HepG2 (cell line): ENCODE measurements at regions not wholly inside any gene's neighbourhood (a gene's known extent, or its start where the extent isn't known, plus 50 kb on each side); places are given as distances from the start of the nearest gene placed in this dataset.

ENCODE experiments used
- CBFB ChIP-seq: sonication (generic); formaldehyde crosslinking; IDR thresholded peaks from 2 replicates; pipeline ENCODE4 v1.4.0; 2020; ENCODE audit warnings: missing genetic modification reagents
- CHD2 ChIP-seq: IDR thresholded peaks from 2 replicates; pipeline ENCODE4 v1.6.1; 2011; ENCODE audit warnings: low read depth, low read length, improper control_type of control experiment
- JUND ChIP-seq: sonication (generic); formaldehyde crosslinking; IDR thresholded peaks from 2 replicates; pipeline ENCODE4 v1.8.0; 2022; ENCODE audit warnings: mild to moderate bottlenecking, missing genetic modification reagents
- NR2F2 ChIP-seq: IDR thresholded peaks from 2 replicates; pipeline ENCODE4 v1.6.1; 2012; ENCODE audit warnings: low read depth, inconsistent platforms, borderline replicate concordance
- POLR2AphosphoS5 ChIP-seq: IDR thresholded peaks from 2 replicates; pipeline ENCODE4 v1.6.1; 2012; ENCODE audit warnings: low read depth, low read length
- RFX1 ChIP-seq: fragments of 450-650 bp; IDR thresholded peaks from 2 replicates; pipeline ENCODE4 v1.6.1; 2017
- SMC3 ChIP-seq: IDR thresholded peaks from 2 replicates; pipeline ENCODE4 v1.6.1; 2011; ENCODE audit warnings: low read length, improper control_type of control experiment
- SNRNP70 ChIP-seq: fragments of 200-400 bp; formaldehyde crosslinking; IDR thresholded peaks from 2 replicates; pipeline ENCODE4 v1.6.1; 2017; ENCODE audit warnings: mild to moderate bottlenecking, low read depth, low read length, moderate library complexity
- TCF7L2 ChIP-seq: IDR thresholded peaks from 2 replicates; pipeline ENCODE4 v1.6.1; 2011; ENCODE audit warnings: mild to moderate bottlenecking, low read depth, low read length, moderate library complexity
- TP53 ChIP-seq: sonication (generic); formaldehyde crosslinking; conservative IDR thresholded peaks from 2 replicates; pipeline ENCODE4 v1.4.0; 2020; ENCODE audit warnings: missing genetic modification reagents
- YY1 ChIP-seq: IDR thresholded peaks from 2 replicates; pipeline ENCODE4 v1.6.1; 2011; ENCODE audit warnings: low read length, low read depth, moderate library complexity, mild to moderate bottlenecking; ENCODE audit not compliant: insufficient read depth, insufficient replicate concordance
- ZSCAN20 ChIP-seq: sonication (generic); formaldehyde crosslinking; IDR thresholded peaks from 2 replicates; pipeline ENCODE4 v1.4.0; 2020; ENCODE audit warnings: missing genetic modification reagents, mild to moderate bottlenecking, borderline replicate concordance

GRCh38 chr7:26944501-26945358, 80.3 kb upstream of the SKAP2 start:
- no peak for TF ChIP-seq RFX1
- no peak for TF ChIP-seq ZSCAN20 (CRISPR knock-in tag)
- TF ChIP-seq SMC3, result no peak
- no peak for TF ChIP-seq TCF7L2
- no peak for TF ChIP-seq CBFB
- no peak for TF ChIP-seq CHD2
- TF ChIP-seq YY1, result no peak
- TF ChIP-seq JUND, result no peak
- TF ChIP-seq SNRNP70, result no peak
- no peak for TF ChIP-seq TP53 (CRISPR knock-in tag)
- no peak for TF ChIP-seq NR2F2
- TF ChIP-seq POLR2AphosphoS5, result no peak
